Ascending aorta (tissue), 2 donors: ENCODE measurements at regions not wholly inside any gene's neighbourhood (a gene's known extent, or its start where the extent isn't known, plus 50 kb on each side); places are given as distances from the start of the nearest gene placed in this dataset.
"Not testable (repeated sequence)": the region's sequence is repeated elsewhere in the genome, so short reads cannot be mapped to it uniquely, and the experiment has no call there.

Experiments
- DNase-seq, 2 donors: peaks; one replicate each; pipeline ENCODE4 v3.0.0-alpha.2; 2019; ENCODE audit warnings: low spot score in 2 of 2
- H3K27ac ChIP-seq, 2 donors: fragments of 200-600 bp; sonication (generic); one replicate each; pipeline ENCODE4 v1.5.1; 2016 to 2017; ENCODE audit warnings: mild to moderate bottlenecking in 1 of 2
- H3K27me3 ChIP-seq: fragments of 200-600 bp; sonication (generic); one replicate; pipeline ENCODE4 v1.5.1; 2017
- H3K36me3 ChIP-seq, 2 donors: fragments of 200-600 bp; sonication (generic); one replicate each; pipeline ENCODE4 v1.5.1; 2016
- H3K4me1 ChIP-seq, 2 donors: fragments of 200-600 bp; sonication (generic); one replicate each; pipeline ENCODE4 v1.5.1; 2016 to 2017; ENCODE audit warnings: mild to moderate bottlenecking in 1 of 2
- H3K4me3 ChIP-seq, 2 donors: fragments of 200-600 bp; sonication (generic); one replicate each; pipeline ENCODE4 v1.5.1; 2016 to 2017; ENCODE audit warnings: mild to moderate bottlenecking in 1 of 2
- H3K9me3 ChIP-seq, 2 donors: fragments of 200-600 bp; sonication (generic); one replicate each; pipeline ENCODE4 v1.5.1; 2016
- CTCF ChIP-seq, 3 experiments: fragments of 200-600 bp in 2 of 3; fragments of 450-650 bp in 1 of 3; sonication (generic) in 2 of 3; IDR thresholded peaks; one replicate each; pipeline ENCODE4 v1.5.1; 2016 to 2019; ENCODE audit warnings: antibody characterized with exemption in 3 of 3, mild to moderate bottlenecking in 1 of 3, moderate library complexity in 1 of 3
- intact Hi-C: fragments of 100-400 bp; cut with DNase I; formaldehyde crosslinking; loops from one replicate; pipeline ENCODE4 v1.15.1; 2023

- Histone ChIP-seq H3K4me1 (peaks cover 0 to 11% of the 10 kb centered on the region in 2 donors), H3K4me3 (no peak overlapping the region), H3K27me3 (no peaks in the 10 kb centered on the region), H3K27ac (peak overlapping the region; percentile 75 to 82), H3K36me3 (no peaks in the 10 kb centered on the region), H3K9me3 (peaks cover 0 to 16% of the 10 kb centered on the region in 2 donors)
- no peak for DNase-seq
- intact Hi-C loops = no loop called here
- no peak for TF ChIP-seq CTCF (IDR thresholded peaks at IDR 0.05)
Measured at GRCh38 chr6:140462076-140462452, 1087.6 kb upstream of the CITED2 start.

- Histone ChIP-seq H3K9me3 (peaks cover 0 to under 1% of the 10 kb centered on the region in 2 donors), H3K36me3 (no peaks in the 10 kb centered on the region), H3K27ac (no peak overlapping the region), H3K27me3 (no peaks in the 10 kb centered on the region), H3K4me3 (no peak overlapping the region), H3K4me1 (peaks cover 0 to 11% of the 10 kb centered on the region in 2 donors)
- no peak for DNase-seq
- no peak for TF ChIP-seq CTCF (IDR thresholded peaks at IDR 0.05)
- intact Hi-C loops = no loop called here
Measured at GRCh38 chr6:140460267-140460666, 1085.8 kb upstream of the CITED2 start.

- Histone ChIP-seq H3K27me3 (no peaks in the 10 kb centered on the region), H3K9me3 (no peaks in the 10 kb centered on the region), H3K4me1 (peaks cover 0 to 11% of the 10 kb centered on the region in 2 donors), H3K4me3 (no peak overlapping the region), H3K27ac (no peak overlapping the region), H3K36me3 (no peaks in the 10 kb centered on the region)
- no peak for TF ChIP-seq CTCF (IDR thresholded peaks at IDR 0.05)
- intact Hi-C loops = no loop called here
- no peak for DNase-seq
Measured at GRCh38 chr6:140459209-140459608, 1084.8 kb upstream of the CITED2 start.

- DNase-seq = no peak
- intact Hi-C loops = loop anchor here (5.0 kb wide), 1 partner anchor 1074 kb away; the partner anchor contains the start of gene CITED2
- no peaks in the 10 kb centered on the region for H3K36me3 ChIP-seq
- peaks cover 0 to 3% of the 10 kb centered on the region in 2 donors for H3K4me1 ChIP-seq
- no peak overlapping the region for H3K4me3 ChIP-seq
- no peak overlapping the region for H3K27ac ChIP-seq
- no peaks in the 10 kb centered on the region for H3K27me3 ChIP-seq
- no peaks in the 10 kb centered on the region for H3K9me3 ChIP-seq
- TF ChIP-seq CTCF (IDR thresholded peaks at IDR 0.05) = no peak
Measured at GRCh38 chr6:140446241-140446640, 1071.8 kb upstream of the CITED2 start.

GRCh38 chr6:140445474-140446004 is 1071.1 kb upstream of the CITED2 start:
- DNase-seq = no peak
- H3K27me3 ChIP-seq = no peaks in the 10 kb centered on the region
- no peak overlapping the region for H3K27ac ChIP-seq
- H3K4me3 ChIP-seq = no peak overlapping the region
- TF ChIP-seq CTCF (IDR thresholded peaks at IDR 0.05) = no peak
- no peaks in the 10 kb centered on the region for H3K9me3 ChIP-seq
- H3K4me1 ChIP-seq = peaks cover 0 to 3% of the 10 kb centered on the region in 2 donors
- no peaks in the 10 kb centered on the region for H3K36me3 ChIP-seq
- intact Hi-C loops = loop anchor here (5.0 kb wide), 1 partner anchor 1073 kb away; the partner anchor contains the start of gene CITED2

- H3K36me3 ChIP-seq, H3K4me3 ChIP-seq, H3K9me3 ChIP-seq, H3K27ac ChIP-seq, H3K27me3 ChIP-seq, H3K4me1 ChIP-seq, intact Hi-C loops, DNase-seq: not testable (repeated sequence)
Measured at GRCh38 chr6:140443112-140443511, 1068.7 kb upstream of the CITED2 start.
